IMR-90 (cell line): ENCODE measurements at regions not wholly inside any gene's neighbourhood (a gene's known extent, or its start where the extent isn't known, plus 50 kb on each side); places are given as distances from the start of the nearest gene placed in this dataset.

Source experiments
- ATAC-seq: fragments of 200-7000 bp; cut with Tn5 transposase; 2 replicates; pipeline ENCODE4 v1.9.1; 2020; ENCODE audit warnings: low read depth, mild to moderate bottlenecking, moderate library complexity
- BruUV-seq: library from RNA; stranded (reverse); fragments of 400-500 nt; replicated peaks from 2 replicates; lab custom pipeline; 2021; lab: Mats Ljungman, UMichigan
- CTCF ChIA-PET: fragments of 300-600 bp; formaldehyde crosslinking; extraction: SDS; loops from one replicate; lab custom pipeline; 2021; ENCODE audit warnings: antibody characterized with exemption; lab: Yijun Ruan, JAX
- POLR2A ChIA-PET: fragments of 300-600 bp; sonication (Branson Sonifier 250); formaldehyde crosslinking; loops from one replicate; lab custom pipeline; 2022; ENCODE audit warnings: antibody characterized with exemption; ENCODE audit not compliant: unreplicated experiment; lab: Charles Lee
- DNase-seq: peaks from one replicate; pipeline ENCODE4 v3.0.0; 2013
- H2AFZ ChIP-seq: replicated peaks from 2 replicates; pipeline ENCODE3; 2013; ENCODE audit warnings: low read length, mild to moderate bottlenecking; ENCODE audit not compliant: poor library complexity
- H2AK5ac ChIP-seq: 2 replicates; pipeline ENCODE4 v1.6.1; 2013; ENCODE audit warnings: low read depth, low read length, inconsistent platforms
- H2AK9ac ChIP-seq: replicated peaks from 2 replicates; pipeline ENCODE3; 2013; ENCODE audit warnings: mild to moderate bottlenecking, low read depth, low read length, moderate library complexity; ENCODE audit not compliant: poor library complexity
- H2BK120ac ChIP-seq: 2 replicates; pipeline ENCODE4 v1.6.1; 2013; ENCODE audit warnings: low read depth, low read length, inconsistent platforms
- H2BK15ac ChIP-seq: 3 replicates; pipeline ENCODE4 v1.6.1; 2013; ENCODE audit warnings: low read depth, low read length, inconsistent platforms
- H2BK20ac ChIP-seq: 2 replicates; pipeline ENCODE4 v1.6.1; 2013; ENCODE audit warnings: low read depth, mild to moderate bottlenecking, inconsistent platforms, low read length, moderate library complexity
- H2BK5ac ChIP-seq: 2 replicates; pipeline ENCODE4 v1.6.1; 2013; ENCODE audit warnings: mild to moderate bottlenecking, low read depth, low read length, inconsistent platforms; ENCODE audit not compliant: poor library complexity, severe bottlenecking
- H3K14ac ChIP-seq: replicated peaks from 2 replicates; pipeline ENCODE4 v1.6.1; 2013; ENCODE audit warnings: low read depth, low read length, inconsistent platforms
- H3K18ac ChIP-seq: 2 replicates; pipeline ENCODE4 v1.6.1; 2013; ENCODE audit warnings: low read depth, low read length, control low read depth
- H3K23ac ChIP-seq: 2 replicates; pipeline ENCODE4 v1.6.1; 2013; ENCODE audit warnings: low read depth, low read length, inconsistent platforms
- H3K27ac ChIP-seq: 2 replicates; pipeline ENCODE4 v1.5.1; 2013; ENCODE audit warnings: mild to moderate bottlenecking, control low read depth, low read length; ENCODE audit not compliant: insufficient read depth
- H3K27me3 ChIP-seq: 2 replicates; pipeline ENCODE4 v1.6.1; 2013; ENCODE audit warnings: low read length; ENCODE audit not compliant: control insufficient read depth, insufficient read depth
- H3K36me3 ChIP-seq: 2 replicates; pipeline ENCODE4 v1.6.1; 2013; ENCODE audit warnings: low read length, mixed read lengths; ENCODE audit not compliant: control insufficient read depth, insufficient read depth
- H3K4ac ChIP-seq: 2 replicates; pipeline ENCODE4 v1.6.1; 2013; ENCODE audit warnings: low read depth, low read length, inconsistent platforms
- H3K4me1 ChIP-seq: 2 replicates; pipeline ENCODE4 v1.6.1; 2013; ENCODE audit warnings: low read length, mixed read lengths; ENCODE audit not compliant: control insufficient read depth, insufficient read depth
- H3K4me2 ChIP-seq: 2 replicates; pipeline ENCODE4 v1.6.1; 2013; ENCODE audit warnings: low read depth, mild to moderate bottlenecking, control low read depth, low read length, moderate library complexity
- H3K4me3 ChIP-seq: 2 replicates; pipeline ENCODE4 v1.5.1; 2013; ENCODE audit warnings: low read depth, mild to moderate bottlenecking, control low read depth, low read length, moderate library complexity; ENCODE audit not compliant: insufficient read depth
- H3K56ac ChIP-seq: 2 replicates; pipeline ENCODE4 v1.6.1; 2013; ENCODE audit warnings: low read length, inconsistent platforms; ENCODE audit not compliant: insufficient read depth; ENCODE audit errors: extremely low read depth
- H3K79me1 ChIP-seq, 2 experiments: 2 replicates each; pipeline ENCODE4 v1.6.1; 2013; ENCODE audit warnings: low read length in 2 of 2, inconsistent platforms in 1 of 2, low read depth in 1 of 2
- H3K9ac ChIP-seq: 2 replicates; pipeline ENCODE4 v1.6.1; 2013; ENCODE audit warnings: low read depth, low read length, control low read depth
- H3K9me1 ChIP-seq: 2 replicates; pipeline ENCODE4 v1.6.1; 2013; ENCODE audit warnings: low read length, inconsistent platforms; ENCODE audit not compliant: insufficient read depth
- H3K9me3 ChIP-seq: 2 replicates; pipeline ENCODE4 v1.6.1; 2013; ENCODE audit warnings: low read length; ENCODE audit not compliant: control insufficient read depth, insufficient read depth
- H4K20me1 ChIP-seq: 2 replicates; pipeline ENCODE4 v1.6.1; 2013; ENCODE audit warnings: low read length, inconsistent platforms; ENCODE audit not compliant: insufficient read depth
- H4K5ac ChIP-seq: 2 replicates; pipeline ENCODE4 v1.6.1; 2013; ENCODE audit warnings: mild to moderate bottlenecking, low read depth, low read length, control low read depth
- H4K8ac ChIP-seq, 2 experiments: 2 replicates each; pipeline ENCODE4 v1.6.1; 2013; ENCODE audit warnings: low read depth in 2 of 2, low read length in 2 of 2, control low read depth in 1 of 2, inconsistent platforms in 1 of 2
- H4K91ac ChIP-seq: 2 replicates; pipeline ENCODE4 v1.6.1; 2013; ENCODE audit warnings: low read depth, low read length, inconsistent platforms; ENCODE audit not compliant: insufficient read depth
- BHLHE40 ChIP-seq: fragments of 150-350 bp; IDR thresholded peaks from 2 replicates; pipeline ENCODE4 v1.6.1; 2016; ENCODE audit warnings: mild to moderate bottlenecking, low read depth, low read length
- CEBPB ChIP-seq: IDR thresholded peaks from 2 replicates; pipeline ENCODE4 v1.6.1; 2012; ENCODE audit warnings: low read depth, low read length, improper control_type of control experiment
- CHD1 ChIP-seq: IDR thresholded peaks from 2 replicates; pipeline ENCODE4 v1.6.1; 2012; ENCODE audit warnings: low read depth, low read length, improper control_type of control experiment
- CTCF ChIP-seq: conservative IDR thresholded peaks from 2 replicates; pipeline ENCODE4 v1.5.1; 2012; ENCODE audit warnings: mild to moderate bottlenecking, low read depth, low read length, improper control_type of control experiment
- FOS ChIP-seq: fragments of 150-350 bp; IDR thresholded peaks from 2 replicates; pipeline ENCODE4 v1.6.1; 2016; ENCODE audit warnings: low read depth, low read length
- MAFK ChIP-seq: IDR thresholded peaks from 2 replicates; pipeline ENCODE4 v1.6.1; 2012; ENCODE audit warnings: low read depth, low read length, improper control_type of control experiment
- MAZ ChIP-seq: IDR thresholded peaks from 2 replicates; pipeline ENCODE4 v1.6.1; 2012; ENCODE audit warnings: low read depth, mild to moderate bottlenecking, low read length, improper control_type of control experiment, moderate library complexity, borderline replicate concordance
- MXI1 ChIP-seq: IDR thresholded peaks from 2 replicates; pipeline ENCODE4 v1.6.1; 2012; ENCODE audit warnings: low read depth, mild to moderate bottlenecking, low read length, moderate library complexity, borderline replicate concordance
- NFE2L2 ChIP-seq: fragments of 150-350 bp; IDR thresholded peaks from 2 replicates; pipeline ENCODE4 v1.6.1; 2016; ENCODE audit warnings: low read depth, mild to moderate bottlenecking, low read length
- POLR2A ChIP-seq: IDR thresholded peaks from 2 replicates; pipeline ENCODE4 v1.6.1; 2012; ENCODE audit warnings: mild to moderate bottlenecking, low read depth, low read length
- RAD21 ChIP-seq: IDR thresholded peaks from 2 replicates; pipeline ENCODE4 v1.6.1; 2012; ENCODE audit warnings: low read length, improper control_type of control experiment
- RCOR1 ChIP-seq: IDR thresholded peaks from 2 replicates; pipeline ENCODE4 v1.6.1; 2012; ENCODE audit warnings: mild to moderate bottlenecking, low read length, improper control_type of control experiment; ENCODE audit not compliant: insufficient replicate concordance
- RFX5 ChIP-seq: IDR thresholded peaks from 2 replicates; pipeline ENCODE4 v1.8.0; 2012; ENCODE audit warnings: low read depth, mild to moderate bottlenecking, low read length, moderate library complexity
- SMC3 ChIP-seq: fragments of 150-350 bp; IDR thresholded peaks from 2 replicates; pipeline ENCODE4 v1.6.1; 2016; ENCODE audit warnings: low read depth, mild to moderate bottlenecking, antibody characterized with exemption, low read length, moderate library complexity
- WGBS, 2 experiments: methylation state at CpG; one replicate each; pipeline versions ENCODE4 v1.1.5 to v1.1.7; 2013; ENCODE audit warnings: missing lambda C conversion rate in 2 of 2; ENCODE audit not compliant: insufficient read length in 1 of 2; ENCODE audit errors: extremely low coverage in 2 of 2; 5-methylcytosine and 5-hydroxymethylcytosine counted together
- dilution Hi-C: fragments of 300-500 bp; cut with HindIII; formaldehyde crosslinking; loops from one replicate; pipeline ENCODE4 v1.14.3; 2018; ENCODE audit warnings: low sequenced_read_pairs; ENCODE audit not compliant: unreplicated experiment
- in situ Hi-C: fragments of 300-500 bp; cut with MboI; formaldehyde crosslinking; loops from 3 replicates; pipeline ENCODE4 v1.14.3; 2019; ENCODE audit warnings: low sequenced_read_pairs, inconsistent platforms, mixed read lengths
- intact Hi-C: fragments of 100-400 bp; cut with micrococcal nuclease; formaldehyde crosslinking; loops from 2 replicates; pipeline ENCODE4 v1.10.0; 2022
- TF ChIP-seq, protein P1 (sequence below): fragments of 150-350 bp; IDR thresholded peaks from 2 replicates; pipeline ENCODE4 v1.6.1; 2017; ENCODE audit warnings: mild to moderate bottlenecking, antibody characterized with exemption, low read length, low read depth
- TF ChIP-seq, protein P2 (sequence below): fragments of 150-350 bp; IDR thresholded peaks from 2 replicates; pipeline ENCODE4 v1.6.1; 2016; ENCODE audit warnings: low read depth, mild to moderate bottlenecking, low read length, moderate library complexity, borderline replicate concordance

DNA sequence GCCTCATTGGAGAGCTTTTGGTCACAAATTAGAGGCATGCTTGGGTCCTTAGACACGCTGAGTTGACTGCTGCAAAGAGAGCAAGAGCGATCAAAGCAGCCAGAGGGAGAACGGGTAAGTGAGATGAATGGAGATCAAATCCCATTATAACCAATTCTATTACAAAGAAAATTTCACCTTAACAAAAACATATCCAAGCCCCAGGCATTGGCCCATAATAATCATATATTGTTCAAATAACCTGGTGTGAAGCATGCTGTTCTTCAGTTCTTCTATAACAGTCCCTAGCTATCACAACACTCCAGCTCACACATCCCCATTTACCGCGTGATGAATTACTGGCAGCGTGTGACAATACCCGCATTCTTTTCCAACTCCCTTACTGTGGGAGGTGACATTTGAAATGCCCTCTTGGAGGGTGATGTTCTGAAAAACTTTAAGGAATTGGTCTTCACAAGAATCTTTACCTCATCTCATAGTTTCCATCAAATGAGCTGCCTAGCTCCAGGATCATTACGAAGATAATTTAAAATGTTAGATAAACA, 156.1 kb upstream of the PLXNA4 start:
- Histone ChIP-seq H3K9me3 (no peaks in the 10 kb centered on the region), H2BK120ac (no peak overlapping the region), H3K18ac (no peak overlapping the region), H3K4ac (no peak overlapping the region), H2AK9ac (peak overlapping the region; percentile 23), H3K79me1 (no peaks in the 10 kb centered on the region), H3K36me3 (no peaks in the 10 kb centered on the region), H2AFZ (no peak overlapping the region), H3K27ac (no peak overlapping the region), H3K56ac (no peak overlapping the region), H2BK15ac (no peak overlapping the region), H4K20me1 (no peaks in the 10 kb centered on the region), H2BK5ac (no peak overlapping the region), H3K14ac (no peak overlapping the region), H2AK5ac (no peak overlapping the region), H3K4me3 (no peak overlapping the region), H3K9me1 (no peaks in the 10 kb centered on the region), H4K8ac (no peak overlapping the region), H4K5ac (no peak overlapping the region), H2BK20ac (no peak overlapping the region), H3K23ac (no peak overlapping the region), H3K4me1 (no peaks in the 10 kb centered on the region), H3K27me3 (peaks cover 9% of the 10 kb centered on the region), H3K9ac (no peak overlapping the region), H4K91ac (no peak overlapping the region), H3K4me2 (no peak overlapping the region)
- intact Hi-C loops (no loop called here), in situ Hi-C loops (no loop called here), dilution Hi-C loops (no loop called here)
- DNase-seq (no peak), ATAC-seq (no peak)
- no CpG with 5 or more reads among the region's 8 CpGs for WGBS, 2 experiments
- TF ChIP-seq, protein P1, sequence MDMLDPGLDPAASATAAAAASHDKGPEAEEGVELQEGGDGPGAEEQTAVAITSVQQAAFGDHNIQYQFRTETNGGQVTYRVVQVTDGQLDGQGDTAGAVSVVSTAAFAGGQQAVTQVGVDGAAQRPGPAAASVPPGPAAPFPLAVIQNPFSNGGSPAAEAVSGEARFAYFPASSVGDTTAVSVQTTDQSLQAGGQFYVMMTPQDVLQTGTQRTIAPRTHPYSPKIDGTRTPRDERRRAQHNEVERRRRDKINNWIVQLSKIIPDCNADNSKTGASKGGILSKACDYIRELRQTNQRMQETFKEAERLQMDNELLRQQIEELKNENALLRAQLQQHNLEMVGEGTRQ: no peak
- TF ChIP-seq SMC3 (no peak), MAFK (no peak), RCOR1 (no peak), MXI1 (no peak), NFE2L2 (no peak), RFX5 (no peak), CTCF (no peak), CHD1 (no peak), POLR2A (no peak), BHLHE40 (no peak), CEBPB (no peak), FOS (no peak), RAD21 (no peak), MAZ (no peak)
- TF ChIP-seq, protein P2, sequence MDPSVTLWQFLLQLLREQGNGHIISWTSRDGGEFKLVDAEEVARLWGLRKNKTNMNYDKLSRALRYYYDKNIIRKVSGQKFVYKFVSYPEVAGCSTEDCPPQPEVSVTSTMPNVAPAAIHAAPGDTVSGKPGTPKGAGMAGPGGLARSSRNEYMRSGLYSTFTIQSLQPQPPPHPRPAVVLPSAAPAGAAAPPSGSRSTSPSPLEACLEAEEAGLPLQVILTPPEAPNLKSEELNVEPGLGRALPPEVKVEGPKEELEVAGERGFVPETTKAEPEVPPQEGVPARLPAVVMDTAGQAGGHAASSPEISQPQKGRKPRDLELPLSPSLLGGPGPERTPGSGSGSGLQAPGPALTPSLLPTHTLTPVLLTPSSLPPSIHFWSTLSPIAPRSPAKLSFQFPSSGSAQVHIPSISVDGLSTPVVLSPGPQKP: no peak
- BruUV-seq: no TSS peak
- POLR2A ChIA-PET: no interaction called here
- CTCF ChIA-PET: no interaction called here
